DOHH2 (cell line): ENCODE measurements at regions not wholly inside any gene's neighbourhood (a gene's known extent, or its start where the extent isn't known, plus 50 kb on each side); places are given as distances from the start of the nearest gene placed in this dataset.
"Not testable (repeated sequence)": the region's sequence is repeated elsewhere in the genome, so short reads cannot be mapped to it uniquely, and the experiment has no call there.

Experiments
- H3F3A ChIP-seq: fragments of 200-600 bp; sonication (generic), shearing (Covaris generic); 2 replicates; pipeline ENCODE4 v1.6.0; 2016; ENCODE audit warnings: antibody characterized with exemption, mild to moderate bottlenecking; ENCODE audit not compliant: control insufficient read depth, insufficient read depth
- H3K27ac ChIP-seq: fragments of 200-600 bp; sonication (generic); 2 replicates; pipeline ENCODE4 v1.5.1; 2014; ENCODE audit warnings: low read depth, mild to moderate bottlenecking, low read length, moderate library complexity
- H3K27me3 ChIP-seq: fragments of 200-600 bp; sonication (generic); 2 replicates; pipeline ENCODE4 v1.6.1; 2014; ENCODE audit warnings: mild to moderate bottlenecking, low read length, mixed read lengths; ENCODE audit not compliant: control insufficient read depth
- H3K36me3 ChIP-seq: fragments of 200-600 bp; sonication (generic); 2 replicates; pipeline ENCODE4 v1.6.1; 2014; ENCODE audit warnings: mild to moderate bottlenecking, low read length, moderate library complexity, mixed read lengths; ENCODE audit not compliant: control insufficient read depth
- H3K4me1 ChIP-seq: fragments of 200-600 bp; sonication (generic); 2 replicates; pipeline ENCODE4 v1.6.1; 2014; ENCODE audit warnings: mild to moderate bottlenecking, low read length, mixed read lengths; ENCODE audit not compliant: control insufficient read depth
- H3K4me2 ChIP-seq: fragments of 200-600 bp; sonication (generic); 2 replicates; pipeline ENCODE4 v1.6.0; 2014; ENCODE audit warnings: mild to moderate bottlenecking, low read length, moderate library complexity
- H3K4me3 ChIP-seq: fragments of 200-600 bp; sonication (generic); 2 replicates; pipeline ENCODE4 v1.5.1; 2014; ENCODE audit warnings: mild to moderate bottlenecking, low read length, mixed read lengths
- H3K79me2 ChIP-seq: fragments of 200-600 bp; sonication (generic); 2 replicates; pipeline ENCODE4 v1.6.1; 2014; ENCODE audit warnings: mild to moderate bottlenecking, low read length, mixed read lengths; ENCODE audit not compliant: control insufficient read depth
- H3K9me2 ChIP-seq: fragments of 200-600 bp; sonication (generic); replicated peaks from 2 replicates; pipeline ENCODE4 v1.6.1; 2014; ENCODE audit warnings: mild to moderate bottlenecking, low read length, mixed read lengths; ENCODE audit not compliant: control insufficient read depth
- H3K9me3 ChIP-seq: fragments of 200-600 bp; sonication (generic); 2 replicates; pipeline ENCODE4 v1.6.1; 2014; ENCODE audit warnings: antibody characterized with exemption, low read length, mixed read lengths; ENCODE audit not compliant: control insufficient read depth, insufficient read depth
- H4K20me1 ChIP-seq: fragments of 200-600 bp; sonication (generic); 2 replicates; pipeline ENCODE4 v1.6.0; 2014; ENCODE audit warnings: low read depth, mild to moderate bottlenecking, antibody characterized with exemption, low read length, moderate library complexity; ENCODE audit not compliant: control insufficient read depth, insufficient read depth
- EZH2phosphoT487 ChIP-seq: fragments of 200-600 bp; sonication (generic); IDR thresholded peaks from 2 replicates; pipeline ENCODE4 v1.6.1; 2017; ENCODE audit warnings: borderline replicate concordance, mild to moderate bottlenecking, antibody characterized with exemption, low read length, moderate library complexity, mixed read lengths
- TF ChIP-seq, protein P1 (sequence below): fragments of 200-600 bp; sonication (generic); IDR thresholded peaks from one replicate; pipeline ENCODE4 v1.5.1; 2014; ENCODE audit warnings: antibody characterized with exemption, mild to moderate bottlenecking, low read depth, low read length; ENCODE audit not compliant: poor library complexity, severe bottlenecking

DNA sequence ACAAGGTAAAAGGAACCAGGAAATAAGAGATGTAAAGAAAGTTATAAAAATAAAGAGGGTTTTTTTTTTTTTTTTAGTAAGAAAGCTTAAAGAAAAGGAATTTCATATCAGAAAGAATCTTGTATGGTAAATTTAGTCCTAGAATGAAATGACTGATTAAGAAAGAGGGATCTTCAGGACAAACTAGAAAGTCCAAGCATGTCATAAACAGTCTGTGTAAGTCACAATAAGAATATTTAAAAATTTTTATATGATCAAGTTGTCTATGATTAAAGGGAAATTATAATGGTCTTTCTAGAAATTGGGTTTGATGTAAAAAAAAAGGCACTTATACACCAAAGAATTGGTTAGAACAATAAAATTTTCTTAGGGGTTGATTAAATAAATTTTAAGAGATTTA, 289.5 kb downstream of the XPNPEP1 start:
- no peaks in the 10 kb centered on the region for H3K9me3 ChIP-seq
- H3K9me2 ChIP-seq: no peaks in the 10 kb centered on the region
- H3K4me2 ChIP-seq: no peak overlapping the region
- H3K4me3 ChIP-seq: no peak overlapping the region
- H4K20me1 ChIP-seq: no peaks in the 10 kb centered on the region
- no peaks in the 10 kb centered on the region for H3K4me1 ChIP-seq
- no peaks in the 10 kb centered on the region for H3K36me3 ChIP-seq
- H3K27ac ChIP-seq: no peak overlapping the region
- H3K27me3 ChIP-seq: no peaks in the 10 kb centered on the region
- no peaks in the 10 kb centered on the region for H3F3A ChIP-seq
- no peaks in the 10 kb centered on the region for H3K79me2 ChIP-seq
- TF ChIP-seq, protein P1, sequence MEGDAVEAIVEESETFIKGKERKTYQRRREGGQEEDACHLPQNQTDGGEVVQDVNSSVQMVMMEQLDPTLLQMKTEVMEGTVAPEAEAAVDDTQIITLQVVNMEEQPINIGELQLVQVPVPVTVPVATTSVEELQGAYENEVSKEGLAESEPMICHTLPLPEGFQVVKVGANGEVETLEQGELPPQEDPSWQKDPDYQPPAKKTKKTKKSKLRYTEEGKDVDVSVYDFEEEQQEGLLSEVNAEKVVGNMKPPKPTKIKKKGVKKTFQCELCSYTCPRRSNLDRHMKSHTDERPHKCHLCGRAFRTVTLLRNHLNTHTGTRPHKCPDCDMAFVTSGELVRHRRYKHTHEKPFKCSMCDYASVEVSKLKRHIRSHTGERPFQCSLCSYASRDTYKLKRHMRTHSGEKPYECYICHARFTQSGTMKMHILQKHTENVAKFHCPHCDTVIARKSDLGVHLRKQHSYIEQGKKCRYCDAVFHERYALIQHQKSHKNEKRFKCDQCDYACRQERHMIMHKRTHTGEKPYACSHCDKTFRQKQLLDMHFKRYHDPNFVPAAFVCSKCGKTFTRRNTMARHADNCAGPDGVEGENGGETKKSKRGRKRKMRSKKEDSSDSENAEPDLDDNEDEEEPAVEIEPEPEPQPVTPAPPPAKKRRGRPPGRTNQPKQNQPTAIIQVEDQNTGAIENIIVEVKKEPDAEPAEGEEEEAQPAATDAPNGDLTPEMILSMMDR: no peak
- TF ChIP-seq EZH2phosphoT487: no peak

DNA sequence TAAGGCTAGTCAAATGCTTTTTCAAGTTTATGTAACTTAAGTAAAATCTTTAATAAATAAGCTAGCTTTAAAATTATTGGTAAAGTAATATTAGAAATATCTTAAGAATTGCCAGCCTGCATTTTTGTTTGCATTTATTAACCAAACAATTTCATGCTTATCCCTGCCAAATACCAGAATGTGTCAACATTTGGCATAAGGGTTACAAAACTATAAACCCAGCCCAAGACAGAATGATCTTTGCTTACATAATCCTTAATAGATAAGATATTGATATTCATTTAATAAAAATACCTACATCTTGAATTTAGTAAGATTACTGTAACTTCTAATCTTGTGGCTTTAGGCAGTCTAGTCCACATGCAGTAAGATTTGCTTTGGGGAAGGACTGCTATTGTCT, 290.3 kb downstream of the XPNPEP1 start:
- H3K27ac ChIP-seq, H3K36me3 ChIP-seq: not testable (repeated sequence)

DNA sequence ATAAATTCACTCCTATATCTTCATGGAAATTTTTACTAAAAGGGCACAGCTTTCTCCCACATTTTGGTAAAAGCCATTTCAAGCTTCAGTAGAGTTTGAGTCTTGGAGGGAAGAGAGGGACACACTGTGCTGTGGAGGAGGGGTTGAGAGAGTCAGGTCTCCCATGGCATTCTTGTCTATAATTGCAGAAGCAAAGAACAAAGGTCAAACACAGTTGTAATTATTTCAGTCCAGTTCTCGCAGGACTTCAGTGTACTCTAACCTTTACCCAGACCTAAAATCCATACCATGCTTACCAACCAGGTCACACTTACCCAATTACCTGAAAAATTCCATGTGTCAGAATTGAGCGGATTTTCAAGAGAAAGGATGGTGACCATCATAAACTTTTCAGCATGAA, 298.4 kb downstream of the XPNPEP1 start:
- Histone ChIP-seq H3K27ac (no peak overlapping the region), H3K4me1 (no peaks in the 10 kb centered on the region), H3K79me2 (no peaks in the 10 kb centered on the region), H3K9me3 (no peaks in the 10 kb centered on the region), H3K9me2 (no peaks in the 10 kb centered on the region), H3K27me3 (no peaks in the 10 kb centered on the region), H3K36me3 (no peaks in the 10 kb centered on the region), H3K4me3 (no peak overlapping the region), H4K20me1 (no peaks in the 10 kb centered on the region), H3F3A (no peaks in the 10 kb centered on the region), H3K4me2 (no peak overlapping the region)
- TF ChIP-seq EZH2phosphoT487: no peak
- TF ChIP-seq, protein P1: no peak

More for the DNA sequence above, 290.3 kb downstream of the XPNPEP1 start:
- not testable (repeated sequence) for H4K20me1 ChIP-seq, H3K9me3 ChIP-seq, H3K27me3 ChIP-seq, H3K4me1 ChIP-seq, H3K9me2 ChIP-seq, H3K79me2 ChIP-seq, H3K4me2 ChIP-seq, H3K4me3 ChIP-seq, H3F3A ChIP-seq

DNA sequence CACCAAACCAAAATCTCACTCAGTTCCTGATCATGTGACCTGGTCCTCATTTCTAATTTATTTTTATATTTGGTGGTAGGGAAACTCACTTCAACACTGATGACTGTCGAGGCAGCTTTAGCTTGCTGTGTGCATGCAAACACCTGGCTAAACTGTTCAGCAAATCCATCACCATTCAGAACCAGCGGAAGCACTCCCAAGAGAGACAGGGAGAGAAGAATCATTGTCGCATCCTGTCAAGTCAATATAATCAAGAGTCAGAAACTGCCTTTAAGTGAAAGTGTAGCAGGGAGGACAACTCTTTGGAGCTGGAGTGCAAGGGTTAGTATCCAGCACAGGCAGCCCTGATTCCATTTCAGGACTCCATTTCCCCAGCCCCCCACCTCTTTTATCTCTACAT, 300.7 kb downstream of the XPNPEP1 start:
- H3K36me3 ChIP-seq: no peaks in the 10 kb centered on the region
- H3K4me1 ChIP-seq: no peaks in the 10 kb centered on the region
- no peak overlapping the region for H3K4me2 ChIP-seq
- no peak overlapping the region for H3K27ac ChIP-seq
- H3K4me3 ChIP-seq: no peak overlapping the region
- H3K9me2 ChIP-seq: no peaks in the 10 kb centered on the region
- TF ChIP-seq EZH2phosphoT487: no peak
- no peaks in the 10 kb centered on the region for H3F3A ChIP-seq
- no peaks in the 10 kb centered on the region for H3K79me2 ChIP-seq
- H4K20me1 ChIP-seq: no peaks in the 10 kb centered on the region
- no peaks in the 10 kb centered on the region for H3K27me3 ChIP-seq
- H3K9me3 ChIP-seq: no peaks in the 10 kb centered on the region
